ENCODE measurements at regions not wholly inside any gene's neighbourhood (a gene's known extent, or its start where the extent isn't known, plus 50 kb on each side); places are given as distances from the start of the nearest gene placed in this dataset.
"Not testable (repeated sequence)": the region's sequence is repeated elsewhere in the genome, so short reads cannot be mapped to it uniquely, and the experiment has no call there.

DNA sequence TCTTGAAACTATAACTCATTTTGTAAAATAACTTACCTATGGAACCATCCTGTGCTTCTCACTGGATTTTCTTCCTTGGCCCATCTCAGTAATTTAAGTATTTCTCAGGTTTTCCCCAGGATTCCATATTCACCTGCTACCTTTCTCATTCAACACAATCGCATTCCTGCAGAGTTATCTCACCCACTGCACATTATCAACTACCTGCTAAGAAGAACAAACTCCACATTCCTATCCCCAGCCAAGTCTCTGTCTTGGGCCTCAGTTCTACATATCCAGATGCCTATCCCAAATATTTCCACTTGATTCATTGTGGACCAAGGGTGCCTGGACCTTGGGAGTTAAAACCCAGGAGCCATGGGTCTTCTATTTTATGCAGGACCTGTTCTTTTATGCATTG lies 60.2 kb upstream of the KCNQ5 start:
- no peak overlapping the region for H3K4me3 ChIP-seq (ENCODE audit: low read length)
- TF ChIP-seq, protein P1, sequence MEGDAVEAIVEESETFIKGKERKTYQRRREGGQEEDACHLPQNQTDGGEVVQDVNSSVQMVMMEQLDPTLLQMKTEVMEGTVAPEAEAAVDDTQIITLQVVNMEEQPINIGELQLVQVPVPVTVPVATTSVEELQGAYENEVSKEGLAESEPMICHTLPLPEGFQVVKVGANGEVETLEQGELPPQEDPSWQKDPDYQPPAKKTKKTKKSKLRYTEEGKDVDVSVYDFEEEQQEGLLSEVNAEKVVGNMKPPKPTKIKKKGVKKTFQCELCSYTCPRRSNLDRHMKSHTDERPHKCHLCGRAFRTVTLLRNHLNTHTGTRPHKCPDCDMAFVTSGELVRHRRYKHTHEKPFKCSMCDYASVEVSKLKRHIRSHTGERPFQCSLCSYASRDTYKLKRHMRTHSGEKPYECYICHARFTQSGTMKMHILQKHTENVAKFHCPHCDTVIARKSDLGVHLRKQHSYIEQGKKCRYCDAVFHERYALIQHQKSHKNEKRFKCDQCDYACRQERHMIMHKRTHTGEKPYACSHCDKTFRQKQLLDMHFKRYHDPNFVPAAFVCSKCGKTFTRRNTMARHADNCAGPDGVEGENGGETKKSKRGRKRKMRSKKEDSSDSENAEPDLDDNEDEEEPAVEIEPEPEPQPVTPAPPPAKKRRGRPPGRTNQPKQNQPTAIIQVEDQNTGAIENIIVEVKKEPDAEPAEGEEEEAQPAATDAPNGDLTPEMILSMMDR (IDR thresholded peaks at IDR 0.05; ENCODE audit: insufficient read depth, low read depth, low read length, missing control alignments) = no peak
- no peak for DNase-seq (ENCODE audit: low read depth)

DNA sequence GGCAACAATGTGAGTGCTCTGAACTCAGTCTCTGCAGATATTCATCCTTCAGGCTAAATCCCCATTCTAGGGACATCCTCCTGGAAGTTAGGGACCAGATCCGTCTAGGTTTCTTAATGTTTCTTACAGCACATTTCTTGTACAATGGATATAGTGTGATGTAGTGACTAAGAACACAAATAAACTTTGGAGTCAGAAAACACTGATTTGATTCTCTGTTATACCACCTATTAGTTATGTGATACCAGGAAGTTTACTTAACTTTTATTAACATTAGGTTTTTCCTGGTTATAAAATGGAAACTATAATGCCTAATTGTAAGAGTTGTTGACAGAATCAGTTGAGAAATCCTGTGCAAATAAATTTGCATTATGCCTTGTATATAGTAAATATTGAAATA lies 57.6 kb upstream of the KCNQ5 start:
- H3K4me3 ChIP-seq (ENCODE audit: low read length) = no peak overlapping the region
- DNase-seq (ENCODE audit: low read depth) = no peak
- TF ChIP-seq, protein P1 (IDR thresholded peaks at IDR 0.05; ENCODE audit: insufficient read depth, low read depth, low read length, missing control alignments) = no peak

DNA sequence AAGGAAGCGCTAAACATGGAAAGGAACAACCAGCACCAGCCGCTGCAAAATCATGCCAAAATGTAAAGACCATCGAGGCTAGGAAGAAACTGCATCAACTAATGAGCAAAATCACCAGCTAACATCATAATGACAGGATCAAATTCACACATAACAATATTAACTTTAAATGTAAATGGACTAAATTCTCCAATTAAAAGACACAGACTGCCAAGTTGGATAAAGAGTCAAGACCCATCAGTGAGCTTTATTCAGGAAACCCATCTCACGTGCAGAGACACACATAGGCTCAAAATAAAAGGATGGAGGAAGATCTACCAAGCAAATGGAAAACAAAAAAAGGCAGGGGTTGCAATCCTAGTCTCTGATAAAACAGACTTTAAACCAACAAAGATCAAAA lies 49.9 kb upstream of the KCNQ5 start:
- DNase-seq (ENCODE audit: low read depth); H3K4me3 ChIP-seq (ENCODE audit: low read length): not testable (repeated sequence)
